H9 (cell line): ENCODE measurements at regions not wholly inside any gene's neighbourhood (a gene's known extent, or its start where the extent isn't known, plus 50 kb on each side); places are given as distances from the start of the nearest gene placed in this dataset.

Experiments used
- DNase-seq: peaks from one replicate; pipeline ENCODE4 v3.0.0-alpha.2; 2017
- H2AFZ ChIP-seq: one replicate; pipeline ENCODE4 v1.6.1; 2013; ENCODE audit warnings: mild to moderate bottlenecking, low read length, control low read depth, moderate library complexity
- H2AK5ac ChIP-seq: 2 replicates; pipeline ENCODE4 v1.6.1; 2013; ENCODE audit warnings: low read length, control low read depth, mixed read lengths; ENCODE audit not compliant: insufficient read length
- H2BK120ac ChIP-seq: one replicate; pipeline ENCODE4 v1.6.1; 2013; ENCODE audit warnings: low read depth, mild to moderate bottlenecking, low read length, control low read depth, inconsistent platforms; ENCODE audit not compliant: poor library complexity, severe bottlenecking
- H2BK12ac ChIP-seq: 2 replicates; pipeline ENCODE4 v1.6.1; 2013; ENCODE audit warnings: low read length, control low read depth, mixed read lengths, low read depth; ENCODE audit not compliant: insufficient read length
- H2BK15ac ChIP-seq: 2 replicates; pipeline ENCODE4 v1.6.1; 2013; ENCODE audit warnings: low read depth, low read length, control low read depth
- H2BK20ac ChIP-seq: one replicate; pipeline ENCODE4 v1.6.1; 2013; ENCODE audit warnings: low read depth, mild to moderate bottlenecking, low read length, control low read depth, inconsistent platforms; ENCODE audit not compliant: poor library complexity, severe bottlenecking
- H2BK5ac ChIP-seq: 2 replicates; pipeline ENCODE4 v1.6.1; 2013; ENCODE audit warnings: low read length, control low read depth, mixed read lengths; ENCODE audit not compliant: insufficient read length
- H3K14ac ChIP-seq: 2 replicates; pipeline ENCODE4 v1.6.1; 2013; ENCODE audit warnings: low read length, control low read depth; ENCODE audit not compliant: insufficient read depth
- H3K18ac ChIP-seq: 2 replicates; pipeline ENCODE4 v1.6.1; 2013; ENCODE audit warnings: low read depth, mild to moderate bottlenecking, mixed read lengths, low read length, control low read depth; ENCODE audit not compliant: insufficient read length
- H3K23ac ChIP-seq: 2 replicates; pipeline ENCODE4 v1.6.1; 2013; ENCODE audit warnings: low read length, control low read depth, mixed read lengths, low read depth; ENCODE audit not compliant: insufficient read length
- H3K23me2 ChIP-seq: 2 replicates; pipeline ENCODE4 v1.6.1; 2013; ENCODE audit warnings: low read depth, mild to moderate bottlenecking, mixed read lengths, low read length, control low read depth; ENCODE audit not compliant: insufficient read length, poor library complexity, severe bottlenecking
- H3K27ac ChIP-seq: 2 replicates; pipeline ENCODE4 v1.5.1; 2013; ENCODE audit warnings: low read length, control low read depth, mixed read lengths, low read depth; ENCODE audit not compliant: insufficient read length
- H3K27me3 ChIP-seq: 2 replicates; pipeline ENCODE4 v1.6.1; 2013; ENCODE audit warnings: low read length, control low read depth, inconsistent platforms; ENCODE audit not compliant: insufficient read depth
- H3K4ac ChIP-seq: 2 replicates; pipeline ENCODE4 v1.6.1; 2013; ENCODE audit warnings: low read depth, mild to moderate bottlenecking, control low read depth, inconsistent platforms, low read length, moderate library complexity
- H3K4me1 ChIP-seq: 2 replicates; pipeline ENCODE4 v1.6.1; 2013; ENCODE audit warnings: low read length, control low read depth, inconsistent platforms; ENCODE audit not compliant: insufficient read depth
- H3K4me2 ChIP-seq: 2 replicates; pipeline ENCODE4 v1.6.1; 2013; ENCODE audit warnings: low read length, control low read depth, mixed read lengths; ENCODE audit not compliant: insufficient read length, insufficient read depth
- H3K56ac ChIP-seq: 2 replicates; pipeline ENCODE4 v1.6.1; 2013; ENCODE audit warnings: low read depth, mild to moderate bottlenecking, mixed read lengths, low read length, control low read depth; ENCODE audit not compliant: insufficient read length
- H3K79me1 ChIP-seq: 2 replicates; pipeline ENCODE4 v1.6.1; 2013; ENCODE audit warnings: low read depth, mild to moderate bottlenecking, moderate library complexity, low read length, control low read depth, inconsistent platforms; ENCODE audit not compliant: insufficient read depth, poor library complexity, severe bottlenecking
- H3K79me2 ChIP-seq: 2 replicates; pipeline ENCODE4 v1.6.1; 2013; ENCODE audit warnings: low read length, control low read depth, inconsistent platforms; ENCODE audit not compliant: insufficient read depth
- H3K9ac ChIP-seq: 2 replicates; pipeline ENCODE4 v1.6.1; 2013; ENCODE audit warnings: low read length, control low read depth, mixed read lengths; ENCODE audit not compliant: insufficient read length; ENCODE audit errors: extremely low read depth
- H3K9me3 ChIP-seq: one replicate; pipeline ENCODE4 v1.6.1; 2013; ENCODE audit warnings: low read depth, low read length, inconsistent platforms; ENCODE audit not compliant: control insufficient read depth
- H3T11ph ChIP-seq: one replicate; pipeline ENCODE4 v1.6.1; 2013; ENCODE audit warnings: mild to moderate bottlenecking, low read length, control low read depth, inconsistent platforms
- H4K20me1 ChIP-seq: one replicate; pipeline ENCODE4 v1.6.1; 2013; ENCODE audit not compliant: control insufficient read depth, insufficient read length, insufficient read depth
- H4K5ac ChIP-seq: 2 replicates; pipeline ENCODE4 v1.6.1; 2013; ENCODE audit warnings: low read depth, mild to moderate bottlenecking, mixed read lengths, low read length, control low read depth; ENCODE audit not compliant: insufficient read length
- H4K8ac ChIP-seq: replicated peaks from 2 replicates; pipeline ENCODE4 v1.6.1; 2013; ENCODE audit warnings: low read length, control low read depth, mixed read lengths, low read depth; ENCODE audit not compliant: insufficient read length
- H4K91ac ChIP-seq: 2 replicates; pipeline ENCODE4 v1.6.1; 2013; ENCODE audit warnings: low read depth, mild to moderate bottlenecking, moderate library complexity, mixed read lengths, low read length, control low read depth; ENCODE audit not compliant: insufficient read length
- H3K27ac Mint-ChIP-seq, 3 experiments: 2 replicates in 2 of 3; 3 replicates in 1 of 3; pipeline ENCODE4 v1.8.0; 2020 to 2021; ENCODE audit warnings: mixed read lengths in 3 of 3, mild to moderate bottlenecking in 1 of 3, moderate library complexity in 1 of 3
- H3K27me3 Mint-ChIP-seq: 2 replicates; pipeline ENCODE4 v1.8.0; 2021; ENCODE audit warnings: low read depth, mild to moderate bottlenecking, moderate library complexity, mixed read lengths
- H3K36me3 Mint-ChIP-seq, 3 experiments: 2 replicates in 2 of 3; 3 replicates in 1 of 3; pipeline ENCODE4 v1.8.0; 2020 to 2021; ENCODE audit warnings: low read depth in 3 of 3, mixed read lengths in 3 of 3; ENCODE audit not compliant: insufficient read depth in 1 of 3
- H3K4me1 Mint-ChIP-seq, 2 experiments: 2 replicates each; pipeline ENCODE4 v1.8.0; 2020; ENCODE audit warnings: mixed read lengths in 2 of 2
- H3K4me3 Mint-ChIP-seq, 2 experiments: 2 replicates in 1 of 2; 3 replicates in 1 of 2; pipeline ENCODE4 v1.8.0; 2020 to 2021; ENCODE audit warnings: mild to moderate bottlenecking in 2 of 2, mixed read lengths in 2 of 2, moderate library complexity in 1 of 2
- H3K9me3 Mint-ChIP-seq, 2 experiments: 2 replicates in 1 of 2; 3 replicates in 1 of 2; pipeline ENCODE4 v1.8.0; 2020; ENCODE audit warnings: mild to moderate bottlenecking in 2 of 2, mixed read lengths in 2 of 2, moderate library complexity in 1 of 2
- WGBS: extraction: QIAGEN DNeasy Blood & Tissue Kit; methylation state at CpG from one replicate; pipeline ENCODE4 v1.1.7; 2013; ENCODE audit warnings: missing lambda C conversion rate, low lambda C conversion rate, mixed read lengths; ENCODE audit not compliant: insufficient read length; ENCODE audit errors: extremely low coverage; 5-methylcytosine and 5-hydroxymethylcytosine counted together
- TF ChIP-seq, protein P1 (sequence below): fragments of 200-600 bp; sonication (generic); conservative IDR thresholded peaks from 3 replicates; pipeline ENCODE4 v1.8.0; 2021; ENCODE audit warnings: antibody characterized with exemption, mild to moderate bottlenecking

DNA sequence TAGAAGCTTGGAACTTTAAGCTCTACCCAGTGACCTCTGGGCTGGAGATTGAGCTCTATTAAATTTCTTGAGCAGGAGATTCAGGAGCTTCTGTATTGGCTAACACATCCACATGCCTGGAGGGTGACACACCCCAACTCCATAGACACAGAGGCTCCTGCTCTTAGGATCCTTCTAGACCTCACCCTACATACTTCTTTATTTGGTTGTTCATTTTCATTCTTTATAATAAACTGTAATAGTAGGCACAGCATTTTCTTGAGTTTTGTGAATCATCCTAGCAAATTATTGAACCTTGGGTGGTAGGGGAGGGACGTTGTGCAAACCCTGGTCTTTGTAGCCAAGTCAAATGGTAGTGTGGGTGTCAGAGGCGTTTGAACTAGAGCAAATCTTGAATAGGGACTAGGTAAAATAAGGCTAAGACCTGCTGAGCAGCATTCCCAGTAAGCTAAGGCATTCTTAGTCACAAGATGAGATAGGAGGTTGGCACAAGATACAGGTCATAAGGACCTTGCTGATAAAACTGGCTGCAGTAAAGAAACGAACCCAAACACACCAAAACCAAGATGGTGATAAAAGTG lies 323.8 kb upstream of the GALNT5 start:
- H3K9me3 Mint-ChIP-seq, result peaks cover 0 to 5% of the 10 kb centered on the region in 2 experiments; a peak in 2 of 5 replicates
- Histone ChIP-seq H2BK12ac (no peak overlapping the region), H3K14ac (no peak overlapping the region), H2BK20ac (no peak overlapping the region), H3K9ac (no peak overlapping the region), H3T11ph (no peak overlapping the region), H2AK5ac (no peak overlapping the region), H3K4me2 (no peak overlapping the region), H3K4ac (no peak overlapping the region), H4K20me1 (no peaks in the 10 kb centered on the region), H3K79me2 (no peaks in the 10 kb centered on the region), H4K5ac (no peak overlapping the region), H3K23me2 (no peaks in the 10 kb centered on the region), H3K27ac (no peak overlapping the region), H3K23ac (no peak overlapping the region), H2AFZ (no peak overlapping the region), H3K18ac (no peak overlapping the region), H4K91ac (no peak overlapping the region), H2BK15ac (no peak overlapping the region), H3K4me1 (no peaks in the 10 kb centered on the region), H3K9me3 (no peaks in the 10 kb centered on the region), H3K27me3 (no peaks in the 10 kb centered on the region), H2BK5ac (no peak overlapping the region), H3K56ac (no peak overlapping the region), H3K79me1 (no peaks in the 10 kb centered on the region), H2BK120ac (no peak overlapping the region), H4K8ac (no peak overlapping the region)
- peaks cover 2 to 5% of the 10 kb centered on the region in 2 experiments; a peak in 3 of 4 replicates for H3K4me1 Mint-ChIP-seq
- TF ChIP-seq, protein P1, sequence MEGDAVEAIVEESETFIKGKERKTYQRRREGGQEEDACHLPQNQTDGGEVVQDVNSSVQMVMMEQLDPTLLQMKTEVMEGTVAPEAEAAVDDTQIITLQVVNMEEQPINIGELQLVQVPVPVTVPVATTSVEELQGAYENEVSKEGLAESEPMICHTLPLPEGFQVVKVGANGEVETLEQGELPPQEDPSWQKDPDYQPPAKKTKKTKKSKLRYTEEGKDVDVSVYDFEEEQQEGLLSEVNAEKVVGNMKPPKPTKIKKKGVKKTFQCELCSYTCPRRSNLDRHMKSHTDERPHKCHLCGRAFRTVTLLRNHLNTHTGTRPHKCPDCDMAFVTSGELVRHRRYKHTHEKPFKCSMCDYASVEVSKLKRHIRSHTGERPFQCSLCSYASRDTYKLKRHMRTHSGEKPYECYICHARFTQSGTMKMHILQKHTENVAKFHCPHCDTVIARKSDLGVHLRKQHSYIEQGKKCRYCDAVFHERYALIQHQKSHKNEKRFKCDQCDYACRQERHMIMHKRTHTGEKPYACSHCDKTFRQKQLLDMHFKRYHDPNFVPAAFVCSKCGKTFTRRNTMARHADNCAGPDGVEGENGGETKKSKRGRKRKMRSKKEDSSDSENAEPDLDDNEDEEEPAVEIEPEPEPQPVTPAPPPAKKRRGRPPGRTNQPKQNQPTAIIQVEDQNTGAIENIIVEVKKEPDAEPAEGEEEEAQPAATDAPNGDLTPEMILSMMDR, result no peak
- WGBS, result no CpG with 5 or more reads among the region's 3 CpGs
- no peaks in the 10 kb centered on the region for H3K27me3 Mint-ChIP-seq
- no peak for DNase-seq
- no peak overlapping the region for H3K4me3 Mint-ChIP-seq
- H3K27ac Mint-ChIP-seq, result no peak overlapping the region
- no peaks in the 10 kb centered on the region for H3K36me3 Mint-ChIP-seq
